ENCODE measurements at regions not wholly inside any gene's neighbourhood (a gene's known extent, or its start where the extent isn't known, plus 50 kb on each side); places are given as distances from the start of the nearest gene placed in this dataset.
A peak's percentile ranks its signal among the peaks of the same experiment; 100 is the strongest.

GRCh38 chr3:125915792-125916375 lies 53.1 kb upstream of the ROPN1B start (continued):
- TF ChIP-seq NRF1 (conservative IDR thresholded peaks at IDR 0.05 in 1 of 2, IDR thresholded peaks at IDR 0.05 in 1 of 2) (peak; percentile 70 to 76), MAZ (CRISPR knock-in tag; conservative IDR thresholded peaks at IDR 0.05 in 1 of 2, IDR thresholded peaks at IDR 0.05 in 1 of 2) (peak in 1 of 2 experiments; percentile 43; a peak in 1 of 4 replicates), RFX1 (IDR thresholded peaks at IDR 0.05) (peak; percentile 56)

- Histone ChIP-seq H3K9me3 (replicated peaks; ENCODE audit: control insufficient read depth, insufficient read depth, low read depth, low read length) (no peaks in the 10 kb centered on the region), H3K9me1 (ENCODE audit: control insufficient read depth, insufficient read depth, low read length) (no peaks in the 10 kb centered on the region), H3K27ac (ENCODE audit: extremely low read depth, low read depth, low read length) (peak overlapping the region; percentile 66), H2AFZ (ENCODE audit: low read depth, low read length) (peak overlapping the region; percentile 88), H3K9ac (ENCODE audit: insufficient read depth in 1 of 2, low read depth in 2 of 2, low read length in 2 of 2) (peak overlapping the region; percentile 56 to 89), H3K79me2 (ENCODE audit: control insufficient read depth, insufficient read depth, low read length) (no peaks in the 10 kb centered on the region; the same call in 2 of the 3 replicates), H3K4me3 (peak overlapping the region; percentile 60), H3K4me2 (ENCODE audit: insufficient read depth, low read length) (peak overlapping the region; percentile 78), H3K36me3 (ENCODE audit: control insufficient read depth, insufficient read depth, low read length) (no peaks in the 10 kb centered on the region), H3K27me3 (ENCODE audit: control insufficient read depth in 2 of 2, insufficient read depth in 2 of 2, low read length in 2 of 2) (no peaks in the 10 kb centered on the region), H4K20me1 (replicated peaks; ENCODE audit: control insufficient read depth, insufficient read depth, low read length) (no peaks in the 10 kb centered on the region), H3K4me1 (replicated peaks in 1 of 2; ENCODE audit: control insufficient read depth in 2 of 2, insufficient read depth in 2 of 2, low read length in 2 of 2) (peaks cover 0 to 7% of the 10 kb centered on the region in 2 experiments; a peak in 2 of 5 replicates)
- ChIA-PET CTCF (ENCODE audit: low intra/inter-chr PET ratio) (no interaction called here), POLR2A (no interaction called here)
- 0% methylated on average over 7 of the region's 58 CpGs for WGBS (ENCODE audit: insufficient coverage, low coverage, missing lambda C conversion rate)
- intact Hi-C loops (cut with micrococcal nuclease) (no loop called here), in situ Hi-C loops (cut with MboI) (no loop called here)
- peak; percentile 76 to 92 (median 82) for DNase-seq (ENCODE audit: extremely low read depth in 1 of 4, low spot score in 3 of 4)
- BruUV-seq (replicated peaks): no TSS peak
- ATAC-seq: peak; percentile 99
- no peak for FAIRE-seq
- TF ChIP-seq, protein P1, sequence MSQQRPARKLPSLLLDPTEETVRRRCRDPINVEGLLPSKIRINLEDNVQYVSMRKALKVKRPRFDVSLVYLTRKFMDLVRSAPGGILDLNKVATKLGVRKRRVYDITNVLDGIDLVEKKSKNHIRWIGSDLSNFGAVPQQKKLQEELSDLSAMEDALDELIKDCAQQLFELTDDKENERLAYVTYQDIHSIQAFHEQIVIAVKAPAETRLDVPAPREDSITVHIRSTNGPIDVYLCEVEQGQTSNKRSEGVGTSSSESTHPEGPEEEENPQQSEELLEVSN (IDR thresholded peaks at IDR 0.05; ENCODE audit: borderline replicate concordance in 1 of 2, extremely low read depth in 1 of 2, insufficient read depth in 1 of 2, insufficient read length in 1 of 2, low read depth in 1 of 2, low read length in 1 of 2, poor library complexity in 1 of 2, severe bottlenecking in 1 of 2): peak; percentile 58 to 83
- TF ChIP-seq MCM7 (IDR thresholded peaks at IDR 0.05) (no peak), SP1 (CRISPR knock-in tag; IDR thresholded peaks at IDR 0.05) (peak; percentile 46; the same call in 1 of the 2 replicates), MAZ (CRISPR knock-in tag; conservative IDR thresholded peaks at IDR 0.05 in 1 of 2, IDR thresholded peaks at IDR 0.05 in 1 of 2) (0 out of 4 replicates have a peak, but pooled peaks of 1 of the 2 experiments have one; percentile 15), ARID4B (CRISPR knock-in tag; IDR thresholded peaks at IDR 0.05) (0 out of 2 replicates have a peak, but pooled peaks have one; percentile 22), BCLAF1 (IDR thresholded peaks at IDR 0.05; ENCODE audit: borderline replicate concordance in 1 of 2, control insufficient read depth in 1 of 2, low read depth in 2 of 2, low read length in 1 of 2) (no peak), NRF1 (conservative IDR thresholded peaks at IDR 0.05 in 1 of 2, IDR thresholded peaks at IDR 0.05 in 1 of 2) (peak in 1 of 2 experiments; percentile 16; a peak in 1 of 4 replicates)
These were observed 52.5 kb upstream of the ROPN1B start for GRCh38 chr3:125916376-125916978.

Data from K562 (cell line).